HG02588 (cell line): ENCODE measurements at regions not wholly inside any gene's neighbourhood (a gene's known extent, or its start where the extent isn't known, plus 50 kb on each side); places are given as distances from the start of the nearest gene placed in this dataset.
"Not testable (repeated sequence)": the region's sequence is repeated elsewhere in the genome, so short reads cannot be mapped to it uniquely, and the experiment has no call there.

Source experiments
- ATAC-seq: cut with Tn5 transposase; IDR thresholded peaks from one replicate; pipeline ENCODE4 v1.9.1; 2021; ENCODE audit warnings: mild to moderate bottlenecking, moderate library complexity; ENCODE audit not compliant: unreplicated experiment

GRCh38 chr11:92465410-92465809, 240.8 kb downstream of the FAT3 start:
- not testable (repeated sequence) for ATAC-seq

DNA sequence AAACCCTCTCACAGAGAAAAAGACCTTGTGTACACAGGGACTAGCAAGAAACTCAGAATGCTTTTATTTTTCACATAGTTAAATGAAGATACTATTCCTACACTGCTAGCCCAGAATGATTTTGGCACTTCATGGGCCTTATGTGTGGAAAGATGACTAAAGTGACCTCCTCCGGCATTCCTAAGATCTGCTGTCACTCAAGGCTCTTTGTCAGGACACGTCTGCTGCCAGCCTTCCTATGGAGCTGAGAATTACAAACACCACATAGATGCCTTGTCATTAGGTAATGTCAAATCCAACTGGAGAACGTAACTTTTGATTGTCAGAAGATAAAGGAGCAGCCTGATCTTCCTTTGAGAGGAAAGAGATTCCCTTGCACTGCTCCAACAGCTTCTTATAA, 249.1 kb downstream of the FAT3 start:
- no peak for ATAC-seq

GRCh38 chr11:92475316-92475715, 250.7 kb downstream of the FAT3 start:
- ATAC-seq: no peak

GRCh38 chr11:92475819-92476218, 251.2 kb downstream of the FAT3 start:
- no peak for ATAC-seq

DNA sequence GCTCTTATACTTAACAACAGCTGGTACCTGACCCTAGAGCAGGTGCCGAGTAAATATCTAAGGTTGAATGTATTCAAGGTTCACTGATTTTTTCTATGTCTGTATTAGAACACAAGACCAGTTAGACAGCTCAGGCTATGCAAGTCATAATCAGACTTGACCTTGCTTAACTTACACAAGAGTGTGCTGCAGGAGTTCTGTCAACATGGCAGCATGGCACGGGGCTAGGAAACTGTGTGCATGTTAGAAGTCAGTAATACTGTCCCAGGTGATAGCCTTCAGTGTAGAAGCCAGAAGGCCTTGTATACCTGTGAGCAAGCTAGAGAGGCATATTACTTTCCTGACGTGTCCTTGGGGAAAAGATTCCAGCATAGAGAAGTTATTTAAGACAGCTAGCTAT, 253.1 kb downstream of the FAT3 start:
- no peak for ATAC-seq

DNA sequence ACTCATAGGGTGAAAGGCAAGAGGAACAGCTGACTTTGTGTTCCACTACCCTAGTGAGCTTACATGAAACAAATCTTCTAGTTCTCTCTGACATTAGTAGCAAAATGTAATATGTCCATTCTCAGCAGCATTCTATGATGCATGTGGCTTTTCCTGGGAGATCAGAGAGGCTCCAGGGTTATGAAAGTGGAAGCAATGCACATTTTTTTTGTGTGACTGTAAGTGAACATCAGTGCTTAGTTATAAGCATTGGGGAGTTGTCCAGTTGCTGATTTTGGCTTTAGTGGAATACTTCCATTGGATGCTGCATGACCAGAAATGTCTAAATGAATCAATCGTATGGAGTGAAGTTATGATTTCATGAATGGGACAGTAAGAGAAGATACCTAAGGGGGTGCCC, 255.9 kb downstream of the FAT3 start:
- ATAC-seq: no peak

GRCh38 chr11:92482492-92483060, 258.0 kb downstream of the FAT3 start:
- ATAC-seq: no peak

DNA sequence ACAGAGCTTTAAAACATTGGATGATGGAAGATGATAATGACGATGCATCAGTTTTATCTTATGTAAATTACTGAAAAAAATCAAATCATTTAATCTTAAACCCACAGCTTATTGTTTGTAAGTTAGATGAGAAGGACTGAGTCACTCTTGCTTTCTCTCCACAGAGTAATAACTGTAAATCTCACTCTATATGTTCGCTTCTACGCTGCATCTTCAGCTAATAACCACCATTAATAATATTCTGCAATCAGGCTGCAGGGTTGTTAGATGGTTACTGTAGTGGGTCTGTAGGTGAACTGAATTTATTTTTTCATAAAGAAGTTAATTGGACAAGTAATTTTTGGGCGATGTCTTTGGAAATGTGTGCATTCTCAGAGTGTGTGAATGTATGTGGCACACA, 260.0 kb downstream of the FAT3 start:
- ATAC-seq: no peak

- ATAC-seq: no peak
Measured at GRCh38 chr11:92489826-92490399, 265.3 kb downstream of the FAT3 start.

DNA sequence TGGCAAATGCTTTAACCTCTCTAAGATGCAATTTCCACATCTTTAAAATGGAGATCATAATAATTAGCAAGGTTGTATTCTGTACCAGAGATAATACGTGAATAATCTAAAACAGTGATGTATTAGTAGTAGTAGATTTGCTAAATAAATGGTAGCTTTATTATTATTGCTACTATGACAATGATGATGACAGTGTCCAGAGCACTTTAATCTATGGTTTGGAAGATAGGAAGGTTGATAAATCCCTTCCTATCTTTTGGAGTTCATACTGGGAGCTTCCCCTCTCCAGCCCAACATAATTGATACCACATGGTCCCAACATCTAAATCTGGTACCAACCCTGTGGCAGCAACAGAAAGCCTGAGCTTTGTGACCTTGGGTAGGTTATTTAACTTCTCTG, 267.8 kb downstream of the FAT3 start:
- ATAC-seq: no peak

GRCh38 chr11:92495107-92495793, 270.6 kb downstream of the FAT3 start:
- no peak for ATAC-seq

DNA sequence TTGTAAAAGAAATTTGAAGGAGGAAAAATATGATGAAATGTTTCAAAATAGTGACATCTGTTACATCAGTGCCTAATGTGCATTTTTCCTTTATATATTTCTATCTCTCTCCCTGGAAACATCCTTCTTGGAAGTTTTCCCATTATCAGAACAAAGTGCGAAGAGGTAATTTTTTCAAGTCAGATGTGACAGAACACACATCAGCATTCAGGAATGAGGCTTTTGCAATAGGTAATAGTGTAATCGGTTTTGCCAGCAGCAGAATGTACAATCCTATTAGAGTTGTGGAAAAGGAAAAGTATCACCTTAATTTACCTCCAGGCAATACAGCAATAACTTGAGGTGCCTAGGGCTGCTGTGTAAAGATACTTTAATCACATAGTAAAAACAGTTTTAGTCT, 275.8 kb downstream of the FAT3 start:
- ATAC-seq: no peak

- no peak for ATAC-seq
Measured at GRCh38 chr11:92501066-92501739, 276.6 kb downstream of the FAT3 start.

- ATAC-seq: no peak
Measured at GRCh38 chr11:92504004-92504403, 279.4 kb downstream of the FAT3 start.

- ATAC-seq: no peak
Measured at GRCh38 chr11:92504534-92504933, 279.9 kb downstream of the FAT3 start.

DNA sequence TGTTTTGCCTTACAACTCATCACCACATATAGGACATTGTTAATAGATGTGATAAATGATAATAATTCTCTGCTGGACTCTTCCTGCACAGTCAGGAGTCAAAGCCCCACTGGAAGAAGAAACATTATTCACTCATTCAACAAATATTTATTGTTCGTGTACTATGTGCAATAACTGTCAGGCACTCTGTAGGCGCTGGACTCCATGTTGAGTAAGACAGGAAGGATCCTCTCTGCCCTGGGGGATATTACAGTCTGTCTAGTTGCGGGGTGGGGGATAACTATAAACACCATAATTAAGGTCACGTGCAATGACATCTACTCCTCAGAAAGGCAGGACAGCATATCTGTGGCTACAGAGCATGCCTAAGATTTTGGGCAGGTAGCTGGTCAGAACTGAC, 281.1 kb downstream of the FAT3 start:
- ATAC-seq: no peak

- ATAC-seq: no peak
Measured at GRCh38 chr11:92506809-92507336, 282.3 kb downstream of the FAT3 start.

GRCh38 chr11:92510591-92510990, 286.0 kb downstream of the FAT3 start:
- no peak for ATAC-seq

DNA sequence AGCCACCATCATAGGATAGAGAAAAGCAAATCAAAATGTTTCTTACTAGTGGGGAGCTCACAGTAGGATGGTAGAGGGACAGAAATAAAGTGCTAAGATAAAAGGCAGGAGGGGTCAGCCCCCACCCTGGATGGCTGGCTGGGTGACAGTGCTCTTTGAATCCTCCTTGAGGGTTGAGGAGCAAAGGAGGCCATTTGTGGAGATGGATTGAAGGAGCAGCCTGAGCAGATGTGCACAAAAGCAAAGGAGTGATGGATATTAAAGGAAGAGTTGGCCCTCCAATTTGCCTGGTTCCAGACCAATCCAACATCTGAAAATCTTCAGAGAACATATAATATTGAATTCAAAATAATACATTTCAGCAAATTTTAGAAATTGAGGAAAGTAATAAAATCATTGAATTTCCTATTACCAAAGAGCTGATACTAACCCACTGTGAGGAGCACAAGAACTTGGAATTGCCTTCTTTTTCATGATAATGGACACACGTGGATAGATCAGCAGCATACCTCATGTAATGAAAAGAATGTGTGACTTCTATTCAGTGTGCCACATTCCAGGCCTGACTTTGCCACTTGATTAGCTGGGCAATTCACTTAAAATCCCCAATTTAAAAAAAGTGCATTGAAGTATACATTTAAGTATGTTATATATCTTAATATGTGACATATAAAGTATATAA, 287.0 kb downstream of the FAT3 start:
- ATAC-seq: no peak

GRCh38 chr11:92512204-92512569, 287.6 kb downstream of the FAT3 start:
- no peak for ATAC-seq

DNA sequence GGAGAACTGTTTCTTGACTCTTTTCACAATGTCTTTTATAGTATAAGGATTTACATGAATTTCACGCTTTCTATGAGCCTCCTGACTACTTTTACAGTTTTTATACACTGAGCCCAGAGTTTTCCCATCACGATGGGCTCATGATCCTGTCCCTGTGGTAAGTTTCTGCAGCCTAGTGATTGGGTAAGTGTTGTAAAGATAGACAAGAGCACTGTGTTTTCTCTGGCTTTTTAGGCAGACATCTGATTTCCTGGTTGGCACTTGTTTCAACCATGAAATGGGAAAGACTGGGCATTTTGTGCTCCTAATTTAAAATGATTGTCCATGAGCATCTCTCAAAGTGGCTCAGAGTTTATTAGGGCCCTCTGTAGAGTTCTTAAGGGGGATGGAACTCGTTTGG, 299.0 kb downstream of the FAT3 start:
- ATAC-seq: no peak
